ENCODE measurements at regions not wholly inside any gene's neighbourhood (a gene's known extent, or its start where the extent isn't known, plus 50 kb on each side); places are given as distances from the start of the nearest gene placed in this dataset.

GRCh38 chr13:22226086-22226485 lies 555.2 kb downstream of the FGF9 start:
- TF ChIP-seq SP1 (IDR thresholded peaks at IDR 0.05; ENCODE audit: low read depth, low read length) (no peak), CTCF (IDR thresholded peaks at IDR 0.05; ENCODE audit: control extremely low read depth in 1 of 3, insufficient read depth in 1 of 3, low read depth in 1 of 3, low read length in 3 of 3) (no peak), TAF1 (IDR thresholded peaks at IDR 0.05; ENCODE audit: low read depth, low read length) (no peak), HDAC2 (IDR thresholded peaks at IDR 0.05; ENCODE audit: borderline replicate concordance in 1 of 2, low read depth in 2 of 2, low read length in 2 of 2) (no peak), POLR2AphosphoS5 (IDR thresholded peaks at IDR 0.05; ENCODE audit: low read depth, low read length) (no peak), EP300 (IDR thresholded peaks at IDR 0.05; ENCODE audit: borderline replicate concordance in 1 of 2, low read depth in 2 of 2, low read length in 2 of 2) (no peak), YY1 (IDR thresholded peaks at IDR 0.05; ENCODE audit: low read depth, low read length) (no peak), BRCA1 (IDR thresholded peaks at IDR 0.05; ENCODE audit: low read depth, low read length) (no peak), ATF2 (IDR thresholded peaks at IDR 0.05; ENCODE audit: low read length) (no peak)
